HUES48 (cell line): ENCODE measurements at regions not wholly inside any gene's neighbourhood (a gene's known extent, or its start where the extent isn't known, plus 50 kb on each side); places are given as distances from the start of the nearest gene placed in this dataset.
A peak's percentile ranks its signal among the peaks of the same experiment; 100 is the strongest.

Source experiments
- H3K27ac ChIP-seq: one replicate; pipeline ENCODE4 v1.7.0; 2013; ENCODE audit warnings: low read depth, low read length, inconsistent platforms
- H3K27me3 ChIP-seq: 2 replicates; pipeline ENCODE4 v1.6.1; 2013; ENCODE audit warnings: mild to moderate bottlenecking, low read length; ENCODE audit not compliant: control insufficient read depth, insufficient read depth
- H3K36me3 ChIP-seq: 2 replicates; pipeline ENCODE4 v1.6.1; 2013; ENCODE audit warnings: low read length; ENCODE audit not compliant: control insufficient read depth, insufficient read depth
- H3K4me1 ChIP-seq: 2 replicates; pipeline ENCODE4 v1.6.1; 2013; ENCODE audit warnings: mild to moderate bottlenecking, low read length; ENCODE audit not compliant: control insufficient read depth, insufficient read depth
- H3K4me3 ChIP-seq: 2 replicates; pipeline ENCODE4 v1.5.1; 2013; ENCODE audit warnings: mild to moderate bottlenecking, low read depth, low read length
- H3K9ac ChIP-seq: 2 replicates; pipeline ENCODE4 v1.6.1; 2013; ENCODE audit warnings: mild to moderate bottlenecking, low read depth, low read length, moderate library complexity
- H3K9me3 ChIP-seq: 2 replicates; pipeline ENCODE4 v1.6.1; 2013; ENCODE audit warnings: low read length; ENCODE audit not compliant: control insufficient read depth, insufficient read depth

DNA sequence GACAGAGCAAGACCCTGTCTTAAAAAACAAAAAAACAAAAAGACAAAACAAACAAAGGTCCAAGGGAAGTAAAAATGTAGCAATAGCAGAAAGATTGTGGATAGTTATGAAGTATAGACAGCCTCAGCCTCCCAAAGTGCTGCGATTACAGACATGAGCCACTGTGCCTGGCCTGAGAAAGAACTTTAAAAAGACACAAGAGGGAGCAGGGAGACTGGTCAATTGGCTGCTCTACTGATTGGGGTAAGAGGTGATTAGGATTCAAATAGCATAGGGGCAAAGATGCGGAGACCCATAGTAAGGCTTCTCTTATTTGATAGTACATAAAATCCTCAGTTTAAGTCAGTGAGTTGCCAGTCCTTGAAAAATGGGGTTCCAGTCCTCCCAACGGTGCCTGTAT, 518.2 kb upstream of the GOT2 start:
- no peak overlapping the region for H3K9ac ChIP-seq
- no peaks in the 10 kb centered on the region for H3K9me3 ChIP-seq
- H3K36me3 ChIP-seq = no peaks in the 10 kb centered on the region
- H3K4me1 ChIP-seq = peaks cover 8% of the 10 kb centered on the region
- H3K27ac ChIP-seq = no peak overlapping the region
- H3K4me3 ChIP-seq = no peak overlapping the region
- H3K27me3 ChIP-seq = no peaks in the 10 kb centered on the region

DNA sequence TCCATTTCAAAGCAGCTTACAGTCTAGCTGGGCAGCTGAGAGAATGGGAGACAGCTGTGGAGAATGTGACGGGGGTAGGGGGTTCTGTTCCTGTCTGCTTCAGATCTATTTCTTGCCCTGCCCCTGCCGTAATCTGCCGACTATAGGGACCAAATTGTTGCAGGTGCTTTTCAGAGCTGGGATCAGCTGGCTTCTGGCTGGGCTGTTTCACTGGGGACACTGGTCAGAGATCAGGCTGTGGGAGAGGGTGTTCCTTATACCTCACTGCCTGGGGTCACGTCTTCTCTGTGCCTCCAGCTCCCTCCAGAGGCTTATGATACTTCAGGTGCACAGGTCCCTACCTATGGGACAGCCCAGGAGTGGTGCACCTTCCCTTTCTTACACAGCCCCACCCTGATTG, 514.9 kb upstream of the GOT2 start:
- H3K9me3 ChIP-seq = no peaks in the 10 kb centered on the region
- H3K36me3 ChIP-seq = no peaks in the 10 kb centered on the region
- no peaks in the 10 kb centered on the region for H3K27me3 ChIP-seq
- peaks cover 8% of the 10 kb centered on the region for H3K4me1 ChIP-seq
- no peak overlapping the region for H3K27ac ChIP-seq
- no peak overlapping the region for H3K9ac ChIP-seq
- no peak overlapping the region for H3K4me3 ChIP-seq

DNA sequence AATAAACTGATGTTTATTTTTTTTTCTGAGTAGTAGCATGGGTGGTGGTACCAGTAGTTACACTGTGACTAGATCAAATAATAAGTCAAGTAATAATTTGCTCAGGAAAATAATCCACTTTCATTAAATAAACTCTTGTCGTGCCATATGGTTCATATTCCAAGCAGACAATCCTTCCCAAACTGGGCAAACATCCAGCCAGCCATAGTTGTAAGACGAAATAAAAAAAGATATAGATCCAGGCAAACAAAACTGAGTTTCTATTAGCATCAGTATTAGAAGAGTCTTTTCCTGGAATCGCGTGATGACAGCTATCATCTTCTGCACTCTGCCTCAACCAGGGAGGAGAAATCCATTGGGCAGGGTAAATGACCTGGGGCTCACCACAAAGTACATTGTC, 508.4 kb upstream of the GOT2 start:
- Histone ChIP-seq H3K27ac (no peak overlapping the region), H3K27me3 (no peaks in the 10 kb centered on the region), H3K9ac (no peak overlapping the region), H3K4me3 (no peak overlapping the region), H3K36me3 (no peaks in the 10 kb centered on the region), H3K4me1 (peaks cover 4% of the 10 kb centered on the region), H3K9me3 (no peaks in the 10 kb centered on the region)

DNA sequence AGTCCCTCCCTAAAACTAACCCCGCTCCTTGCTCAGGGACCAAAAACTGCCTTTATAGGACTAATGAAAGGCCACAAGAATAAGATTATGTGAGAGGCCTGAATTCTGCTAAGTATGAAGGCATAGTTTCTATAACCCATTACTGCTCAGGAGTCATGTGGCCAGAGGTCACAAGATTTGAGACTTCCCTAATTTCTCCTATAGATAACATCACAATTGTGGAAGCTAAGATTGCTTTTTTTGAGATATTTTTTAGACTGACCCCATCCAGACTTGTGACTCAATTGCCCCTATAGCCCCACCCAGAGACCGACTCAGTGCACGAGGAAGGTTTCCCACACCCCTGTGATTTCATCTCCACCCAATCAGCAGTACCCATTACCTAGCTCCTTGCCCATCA, 504.1 kb upstream of the GOT2 start:
- Histone ChIP-seq H3K27me3 (no peaks in the 10 kb centered on the region), H3K4me1 (peaks cover 25% of the 10 kb centered on the region), H3K9me3 (no peaks in the 10 kb centered on the region), H3K27ac (no peak overlapping the region), H3K9ac (no peak overlapping the region), H3K36me3 (no peaks in the 10 kb centered on the region), H3K4me3 (no peak overlapping the region)

DNA sequence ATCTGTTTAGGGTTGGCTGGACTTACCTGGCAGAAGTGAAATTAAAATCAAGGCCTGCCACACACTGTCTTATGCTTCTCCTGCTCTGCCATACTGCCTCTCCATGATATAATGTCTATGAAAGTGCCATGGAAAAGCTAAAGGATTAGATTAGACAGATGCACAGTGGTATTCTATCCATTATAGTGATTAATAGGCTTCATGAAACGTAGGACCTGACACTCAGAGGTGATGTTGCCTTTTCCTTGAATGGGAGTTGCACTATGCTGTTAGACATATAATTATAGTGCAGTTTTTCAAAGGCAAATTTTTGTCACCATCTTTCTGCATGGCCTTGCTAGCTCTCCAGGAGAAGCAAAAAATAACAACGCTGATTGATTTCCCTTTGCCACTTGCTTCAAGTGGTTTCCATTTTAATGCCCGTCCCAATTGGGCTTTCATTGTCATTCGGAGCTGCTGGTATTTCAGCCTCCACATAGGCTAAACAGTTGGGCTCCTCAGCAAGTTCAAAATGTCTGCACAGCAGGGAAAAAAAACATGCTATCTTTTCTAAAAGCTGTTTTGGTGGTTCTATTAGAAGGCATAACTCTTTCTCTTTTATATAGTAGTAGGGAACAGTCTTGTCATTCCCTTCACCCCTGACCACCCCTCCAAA, 502.8 kb upstream of the GOT2 start:
- no peaks in the 10 kb centered on the region for H3K9me3 ChIP-seq
- peak overlapping the region; percentile 17 for H3K27ac ChIP-seq
- no peak overlapping the region for H3K9ac ChIP-seq
- H3K4me3 ChIP-seq = no peak overlapping the region
- peaks cover 25% of the 10 kb centered on the region for H3K4me1 ChIP-seq
- no peaks in the 10 kb centered on the region for H3K27me3 ChIP-seq
- no peaks in the 10 kb centered on the region for H3K36me3 ChIP-seq

DNA sequence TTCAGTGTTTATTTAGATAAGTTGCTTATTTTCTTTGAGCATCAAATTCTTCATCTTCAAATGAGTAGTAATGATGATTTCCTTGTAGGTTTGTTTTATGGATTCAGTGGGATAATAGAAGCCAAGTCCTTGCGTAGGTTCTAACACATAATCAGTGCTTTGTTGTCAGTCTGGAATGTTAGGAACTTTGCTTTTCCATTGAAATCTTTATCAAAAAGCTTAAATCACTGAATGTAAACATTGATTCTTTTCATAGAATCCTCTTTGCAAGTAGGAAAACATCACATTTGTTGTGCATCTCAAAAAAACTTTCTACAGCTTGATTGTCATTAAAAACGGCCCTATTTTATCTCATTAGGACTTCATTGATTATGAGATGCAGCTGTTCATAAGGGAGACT, 490.3 kb upstream of the GOT2 start:
- H3K4me1 ChIP-seq = peaks cover 7% of the 10 kb centered on the region

DNA sequence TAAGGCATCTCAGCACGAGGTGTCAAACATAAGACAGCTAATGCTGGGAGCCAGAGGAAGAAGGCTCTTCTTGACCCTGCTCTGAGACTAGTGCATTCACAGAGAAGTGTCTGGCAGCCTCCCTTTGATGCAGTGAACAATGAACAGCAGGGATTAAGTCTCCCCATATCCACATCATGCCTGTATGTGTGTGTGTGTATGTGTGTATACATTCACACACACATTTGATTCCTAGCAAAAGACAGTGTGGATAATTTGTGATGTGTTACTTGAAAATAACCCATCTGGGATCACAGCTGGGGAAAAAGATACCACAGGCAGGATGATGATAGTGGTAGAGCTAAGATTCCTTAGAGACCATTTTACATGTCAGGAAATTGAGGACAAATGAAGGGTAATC, 485.9 kb upstream of the GOT2 start:
- H3K9me3 ChIP-seq = no peaks in the 10 kb centered on the region
- H3K27me3 ChIP-seq = no peaks in the 10 kb centered on the region
- H3K27ac ChIP-seq = no peak overlapping the region
- no peaks in the 10 kb centered on the region for H3K36me3 ChIP-seq
- no peak overlapping the region for H3K9ac ChIP-seq
- H3K4me1 ChIP-seq = peaks cover 7% of the 10 kb centered on the region
- H3K4me3 ChIP-seq = no peak overlapping the region

More for the DNA sequence above, 490.3 kb upstream of the GOT2 start:
- Histone ChIP-seq H3K27me3 (no peaks in the 10 kb centered on the region), H3K9me3 (0 out of 2 replicates have a peak, but pooled peaks cover under 1% of the 10 kb centered on the region), H3K36me3 (no peaks in the 10 kb centered on the region), H3K9ac (no peak overlapping the region), H3K27ac (no peak overlapping the region), H3K4me3 (no peak overlapping the region)

DNA sequence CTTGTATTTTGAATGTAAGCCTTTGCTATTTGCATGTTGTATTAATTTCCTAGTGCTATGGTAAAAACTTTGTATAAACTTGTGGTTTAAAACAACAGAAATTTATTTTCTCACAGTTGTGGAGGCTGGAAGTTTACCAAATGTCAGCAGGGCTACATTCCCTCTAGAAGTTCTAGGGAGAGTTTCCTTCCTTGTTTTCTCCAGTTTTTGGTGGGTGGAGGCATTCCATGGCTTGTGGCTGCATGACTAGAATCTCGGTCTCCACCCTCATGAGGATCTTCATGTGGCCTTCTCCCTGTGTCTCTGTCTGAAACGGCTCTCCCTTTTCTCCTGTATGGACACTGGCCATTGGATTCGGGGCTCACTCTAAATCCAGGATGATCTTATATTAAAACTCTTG, 482.2 kb upstream of the GOT2 start:
- H3K9me3 ChIP-seq = no peaks in the 10 kb centered on the region
- no peaks in the 10 kb centered on the region for H3K27me3 ChIP-seq
- no peaks in the 10 kb centered on the region for H3K36me3 ChIP-seq
- H3K4me1 ChIP-seq = peaks cover 6% of the 10 kb centered on the region; the same call in 1 of the 2 replicates
- H3K4me3 ChIP-seq = no peak overlapping the region
- H3K9ac ChIP-seq = no peak overlapping the region
- H3K27ac ChIP-seq = no peak overlapping the region

DNA sequence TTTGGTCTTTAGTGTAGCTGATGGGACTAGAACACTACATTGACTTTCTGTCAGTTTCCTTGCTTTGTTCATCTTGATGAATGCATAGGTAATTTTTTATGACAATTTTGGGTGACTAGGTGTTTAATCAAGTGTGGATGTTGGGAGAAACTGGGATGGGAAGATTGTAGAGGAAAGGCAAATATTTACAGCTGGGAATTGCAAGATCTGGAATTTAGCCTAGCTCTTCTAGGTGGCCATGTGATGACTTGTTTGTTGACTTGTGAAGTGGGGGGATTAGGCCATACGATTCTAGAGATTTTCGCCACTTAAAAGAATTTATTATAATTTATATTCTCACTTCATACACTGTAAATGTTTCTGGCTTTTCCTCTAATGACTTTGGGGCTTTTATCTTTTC, 480.3 kb upstream of the GOT2 start:
- H3K9ac ChIP-seq = no peak overlapping the region
- H3K4me1 ChIP-seq = peaks cover 24% of the 10 kb centered on the region
- no peaks in the 10 kb centered on the region for H3K27me3 ChIP-seq
- no peak overlapping the region for H3K27ac ChIP-seq
- H3K36me3 ChIP-seq = no peaks in the 10 kb centered on the region
- no peak overlapping the region for H3K4me3 ChIP-seq
- no peaks in the 10 kb centered on the region for H3K9me3 ChIP-seq

DNA sequence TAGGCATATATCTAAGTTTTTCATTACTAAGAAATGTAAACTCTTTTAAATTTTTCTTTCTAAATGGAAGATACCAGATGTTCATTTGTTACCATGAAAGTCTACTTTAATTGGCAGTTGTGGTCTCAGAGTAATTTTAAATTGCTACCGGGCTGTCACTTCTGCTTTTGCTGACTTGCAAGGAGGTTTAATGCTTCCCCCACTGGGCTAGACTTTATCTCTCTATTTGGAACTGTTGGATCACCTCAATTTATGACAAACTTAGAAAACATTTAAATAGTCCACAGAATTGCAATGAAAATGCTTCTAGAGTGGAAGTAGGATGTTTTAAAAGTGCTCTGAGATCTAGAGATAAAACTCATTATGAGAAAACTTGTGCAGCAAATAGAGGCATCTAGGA, 479.8 kb upstream of the GOT2 start:
- Histone ChIP-seq H3K9me3 (no peaks in the 10 kb centered on the region), H3K36me3 (no peaks in the 10 kb centered on the region), H3K4me3 (no peak overlapping the region), H3K27ac (no peak overlapping the region), H3K4me1 (peaks cover 24% of the 10 kb centered on the region), H3K27me3 (no peaks in the 10 kb centered on the region), H3K9ac (no peak overlapping the region)

DNA sequence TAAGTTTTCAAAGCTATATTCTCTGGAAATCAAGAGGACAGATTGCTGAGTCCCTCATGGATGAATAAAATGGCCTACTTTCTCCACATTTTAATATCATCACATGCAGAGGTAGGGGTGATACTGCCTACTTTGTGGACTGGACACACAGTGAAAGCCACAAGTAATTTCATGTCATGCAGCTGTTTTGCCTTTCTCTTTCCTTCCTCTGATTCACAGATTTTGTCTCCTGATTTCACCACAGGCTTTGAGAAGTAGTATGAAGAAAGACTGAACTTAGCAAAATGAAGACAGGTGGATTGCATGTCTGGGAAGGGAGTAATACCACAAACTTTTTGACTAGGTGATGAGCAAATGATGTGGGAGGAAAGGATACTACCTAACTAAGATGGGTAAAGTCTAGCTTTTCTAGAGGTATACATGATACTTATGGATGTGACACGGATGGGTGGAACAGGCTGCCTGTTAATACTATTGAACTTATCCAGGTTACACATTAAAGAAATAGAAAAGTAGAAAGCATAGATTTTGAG, 478.4 kb upstream of the GOT2 start:
- H3K9ac ChIP-seq = no peak overlapping the region
- peaks cover 24% of the 10 kb centered on the region for H3K4me1 ChIP-seq
- no peak overlapping the region for H3K4me3 ChIP-seq
- no peaks in the 10 kb centered on the region for H3K9me3 ChIP-seq
- H3K27ac ChIP-seq = no peak overlapping the region
- H3K27me3 ChIP-seq = no peaks in the 10 kb centered on the region
- no peaks in the 10 kb centered on the region for H3K36me3 ChIP-seq
